NCI-H1930 (cell line): ENCODE measurements at regions not wholly inside any gene's neighbourhood (a gene's known extent, or its start where the extent isn't known, plus 50 kb on each side); places are given as distances from the start of the nearest gene placed in this dataset.
"Not testable (repeated sequence)": the region's sequence is repeated elsewhere in the genome, so short reads cannot be mapped to it uniquely, and the experiment has no call there.

Experiments used
- DNase-seq, 2 experiments: peaks; one replicate each; lab custom pipeline; 2025; lab: John Stamatoyannopoulos, UW

GRCh38 chr5:21482983-21483650 is 1370.0 kb downstream of the CDH12 start:
- DNase-seq = not testable (repeated sequence)

GRCh38 chr5:21482522-21482921 is 1370.6 kb downstream of the CDH12 start:
- DNase-seq = not testable (repeated sequence)

- not testable (repeated sequence) for DNase-seq
Observed at GRCh38 chr5:21481320-21482270, 1371.5 kb downstream of the CDH12 start.

- DNase-seq = not testable (repeated sequence)
Observed at GRCh38 chr5:21480054-21480453, 1373.1 kb downstream of the CDH12 start.

- DNase-seq = not testable (repeated sequence)
Observed at GRCh38 chr5:21473981-21474380, 1379.2 kb downstream of the CDH12 start.

GRCh38 chr5:21473436-21473835 is 1379.7 kb downstream of the CDH12 start:
- not testable (repeated sequence) for DNase-seq

- DNase-seq = not testable (repeated sequence)
Observed at GRCh38 chr5:21471691-21472090, 1381.5 kb downstream of the CDH12 start.

GRCh38 chr5:21469523-21470101 is 1383.5 kb downstream of the CDH12 start:
- DNase-seq = not testable (repeated sequence)

- DNase-seq = not testable (repeated sequence)
Observed at GRCh38 chr5:21467544-21467943, 1385.6 kb downstream of the CDH12 start.

GRCh38 chr5:21459744-21460073 is 1393.4 kb downstream of the CDH12 start:
- not testable (repeated sequence) for DNase-seq

GRCh38 chr5:21452449-21452848 is 1400.7 kb downstream of the CDH12 start:
- no peak for DNase-seq

GRCh38 chr5:21432646-21433045 is 1420.5 kb downstream of the CDH12 start:
- DNase-seq = no peak

GRCh38 chr5:21424907-21425306 is 1428.2 kb downstream of the CDH12 start:
- DNase-seq = no peak

- DNase-seq = no peak
Observed at GRCh38 chr5:21419383-21419782, 1431.4 kb upstream of the CDH18 start.

GRCh38 chr5:21402089-21402488 is 1414.1 kb upstream of the CDH18 start:
- not testable (repeated sequence) for DNase-seq

GRCh38 chr5:21398511-21398910 is 1410.5 kb upstream of the CDH18 start:
- no peak for DNase-seq

GRCh38 chr5:21397693-21398092 is 1409.7 kb upstream of the CDH18 start:
- DNase-seq = no peak

- DNase-seq = no peak
Observed at GRCh38 chr5:21391506-21391905, 1403.5 kb upstream of the CDH18 start.

- DNase-seq = not testable (repeated sequence)
Observed at GRCh38 chr5:21360754-21361153, 1372.8 kb upstream of the CDH18 start.

- DNase-seq = not testable (repeated sequence)
Observed at GRCh38 chr5:21341948-21342261, 1353.9 kb upstream of the CDH18 start.

- not testable (repeated sequence) for DNase-seq
Observed at GRCh38 chr5:21341203-21341947, 1353.4 kb upstream of the CDH18 start.

- not testable (repeated sequence) for DNase-seq
Observed at GRCh38 chr5:21340233-21340632, 1352.2 kb upstream of the CDH18 start.
